ENCODE measurements at regions not wholly inside any gene's neighbourhood (a gene's known extent, or its start where the extent isn't known, plus 50 kb on each side); places are given as distances from the start of the nearest gene placed in this dataset.
A peak's percentile ranks its signal among the peaks of the same experiment; 100 is the strongest.

- no peak for DNase-seq (ENCODE audit: low read depth)
- no peak overlapping the region for H3K4me3 ChIP-seq (ENCODE audit: control insufficient read depth, low read depth, low read length)
- TF ChIP-seq CTCF (conservative IDR thresholded peaks at IDR 0.05; ENCODE audit: control insufficient read depth, insufficient read depth, low read depth, low read length) = no peak
Measured at GRCh38 chr6:16850681-16851026, 89.4 kb upstream of the ATXN1 start.

- DNase-seq (ENCODE audit: low read depth) = no peak
- H3K4me3 ChIP-seq (ENCODE audit: control insufficient read depth, low read depth, low read length) = no peak overlapping the region
- no peak for TF ChIP-seq CTCF (conservative IDR thresholded peaks at IDR 0.05; ENCODE audit: control insufficient read depth, insufficient read depth, low read depth, low read length)
Measured at GRCh38 chr6:16849988-16850680, 88.9 kb upstream of the ATXN1 start.

GRCh38 chr6:16849280-16849987 is 88.2 kb upstream of the ATXN1 start:
- H3K4me3 ChIP-seq (ENCODE audit: control insufficient read depth, low read depth, low read length) = no peak overlapping the region
- DNase-seq (ENCODE audit: low read depth) = peak; percentile 36
- TF ChIP-seq CTCF (conservative IDR thresholded peaks at IDR 0.05; ENCODE audit: control insufficient read depth, insufficient read depth, low read depth, low read length) = no peak

GRCh38 chr6:16846399-16846778 is 85.1 kb upstream of the ATXN1 start:
- DNase-seq (ENCODE audit: low read depth) = no peak
- no peak overlapping the region for H3K4me3 ChIP-seq (ENCODE audit: control insufficient read depth, low read depth, low read length)
- no peak for TF ChIP-seq CTCF (conservative IDR thresholded peaks at IDR 0.05; ENCODE audit: control insufficient read depth, insufficient read depth, low read depth, low read length)

GRCh38 chr6:16844183-16844582 is 82.9 kb upstream of the ATXN1 start:
- DNase-seq (ENCODE audit: low read depth) = no peak
- TF ChIP-seq CTCF (conservative IDR thresholded peaks at IDR 0.05; ENCODE audit: control insufficient read depth, insufficient read depth, low read depth, low read length) = no peak
- no peak overlapping the region for H3K4me3 ChIP-seq (ENCODE audit: control insufficient read depth, low read depth, low read length)

- no peak for DNase-seq (ENCODE audit: low read depth)
- TF ChIP-seq CTCF (conservative IDR thresholded peaks at IDR 0.05; ENCODE audit: control insufficient read depth, insufficient read depth, low read depth, low read length) = no peak
- H3K4me3 ChIP-seq (ENCODE audit: control insufficient read depth, low read depth, low read length) = no peak overlapping the region
Measured at GRCh38 chr6:16842676-16843075, 81.4 kb upstream of the ATXN1 start.

Data from fibroblast of mammary gland (primary cell).